HG03159 (cell line): ENCODE measurements at regions not wholly inside any gene's neighbourhood (a gene's known extent, or its start where the extent isn't known, plus 50 kb on each side); places are given as distances from the start of the nearest gene placed in this dataset.

Source experiments
- ATAC-seq: cut with Tn5 transposase; IDR thresholded peaks from one replicate; pipeline ENCODE4 v1.9.1; 2021; ENCODE audit warnings: mild to moderate bottlenecking, moderate library complexity; ENCODE audit not compliant: unreplicated experiment

DNA sequence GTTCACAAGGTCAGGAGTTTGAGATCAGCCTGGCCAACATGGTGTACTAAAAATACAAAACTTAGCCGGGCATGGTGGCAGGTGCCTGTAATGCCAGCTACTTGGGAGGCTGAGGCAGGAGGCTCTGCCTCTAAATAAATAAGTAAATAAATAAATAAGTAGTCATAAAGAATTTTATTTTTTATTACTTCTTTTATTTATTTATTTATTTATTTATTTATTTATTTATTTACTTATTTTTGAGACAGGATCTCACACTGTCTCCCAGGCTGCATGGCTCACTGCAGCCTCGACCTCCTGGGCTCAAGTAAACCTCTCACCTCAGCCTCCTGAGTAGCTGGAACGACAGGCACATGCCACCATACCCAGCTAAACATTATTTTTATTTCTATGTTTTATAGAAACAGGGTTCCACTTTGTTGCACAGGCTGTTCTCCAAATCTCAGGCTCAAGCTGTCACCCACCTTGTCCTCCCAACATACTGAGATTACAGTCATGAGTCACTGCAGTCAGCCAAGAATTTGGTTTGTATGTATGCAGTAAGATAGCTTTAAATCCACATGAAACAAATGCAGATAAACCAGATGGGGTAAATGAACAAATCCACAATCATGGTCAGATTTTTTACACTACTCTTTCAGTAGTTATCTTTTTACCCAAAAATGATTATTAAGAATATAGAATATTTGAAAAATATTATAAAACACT is 523.3 kb upstream of the RGS18 start:
- ATAC-seq, result no peak

DNA sequence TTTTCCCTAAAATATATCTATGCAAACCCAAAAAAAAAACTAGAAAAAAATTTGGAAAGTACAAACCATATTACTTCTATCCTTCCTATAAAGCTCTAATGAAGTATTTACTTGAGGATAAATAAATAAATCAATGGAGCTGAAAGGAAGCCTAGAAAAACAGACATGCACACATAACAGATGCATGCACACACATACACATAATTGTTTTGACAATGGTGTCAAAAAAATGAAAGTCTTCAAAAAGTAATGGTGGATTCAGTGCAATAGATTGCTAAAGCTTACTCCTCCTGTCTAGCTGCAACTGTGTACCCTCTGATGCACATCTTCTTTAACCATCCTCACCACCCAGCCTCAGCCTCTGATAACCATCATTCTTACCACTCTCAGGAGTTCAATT is 521.9 kb upstream of the RGS18 start:
- no peak for ATAC-seq

GRCh38 chr1:191641420-191642260 is 516.6 kb upstream of the RGS18 start:
- no peak for ATAC-seq

DNA sequence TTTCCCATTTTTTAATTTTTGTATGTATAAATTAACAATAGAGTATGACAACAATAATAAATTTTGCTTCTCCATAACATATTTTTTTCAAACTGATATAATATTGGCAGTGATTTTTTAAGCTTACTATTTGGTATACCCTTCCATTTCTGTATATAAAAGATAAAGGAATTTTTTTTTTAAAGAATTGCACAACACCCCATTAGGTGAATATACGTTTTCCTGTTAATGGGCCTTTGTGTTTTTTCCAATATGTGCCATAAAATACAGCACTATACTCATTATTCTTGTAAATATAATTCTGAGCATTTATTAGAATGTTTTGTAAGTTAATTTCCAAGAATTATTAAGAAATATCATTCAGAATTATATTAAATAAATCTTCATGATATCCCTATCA is 515.2 kb upstream of the RGS18 start:
- ATAC-seq, result no peak

GRCh38 chr1:191648939-191649338 is 509.3 kb upstream of the RGS18 start:
- ATAC-seq, result no peak

- no peak for ATAC-seq
These were observed 496.2 kb upstream of the RGS18 start for GRCh38 chr1:191662051-191662450.

GRCh38 chr1:191662746-191663145 is 495.5 kb upstream of the RGS18 start:
- no peak for ATAC-seq

GRCh38 chr1:191668525-191668924 is 489.7 kb upstream of the RGS18 start:
- no peak for ATAC-seq

- ATAC-seq, result no peak
These were observed 488.6 kb upstream of the RGS18 start for GRCh38 chr1:191669629-191670028.

DNA sequence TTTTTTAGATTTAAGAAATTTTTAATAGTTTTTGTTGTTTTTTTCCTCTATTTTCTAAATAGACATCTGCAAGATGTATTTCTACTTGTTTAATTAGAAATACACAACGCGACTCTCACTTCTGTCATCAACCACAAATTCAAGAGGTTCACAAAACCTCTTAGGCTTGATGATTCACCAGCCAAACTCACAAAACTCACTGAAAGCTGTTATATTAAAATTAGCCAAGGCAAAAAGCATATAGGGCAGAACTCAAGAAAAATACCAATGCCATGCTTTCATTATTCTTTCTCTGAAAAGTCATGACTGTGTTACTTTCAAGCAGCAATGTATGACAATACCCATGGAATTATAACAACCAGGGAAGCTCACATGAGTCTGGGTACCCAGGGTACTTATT is 487.0 kb upstream of the RGS18 start:
- ATAC-seq, result no peak

GRCh38 chr1:191674626-191675179 is 483.6 kb upstream of the RGS18 start:
- ATAC-seq, result no peak

DNA sequence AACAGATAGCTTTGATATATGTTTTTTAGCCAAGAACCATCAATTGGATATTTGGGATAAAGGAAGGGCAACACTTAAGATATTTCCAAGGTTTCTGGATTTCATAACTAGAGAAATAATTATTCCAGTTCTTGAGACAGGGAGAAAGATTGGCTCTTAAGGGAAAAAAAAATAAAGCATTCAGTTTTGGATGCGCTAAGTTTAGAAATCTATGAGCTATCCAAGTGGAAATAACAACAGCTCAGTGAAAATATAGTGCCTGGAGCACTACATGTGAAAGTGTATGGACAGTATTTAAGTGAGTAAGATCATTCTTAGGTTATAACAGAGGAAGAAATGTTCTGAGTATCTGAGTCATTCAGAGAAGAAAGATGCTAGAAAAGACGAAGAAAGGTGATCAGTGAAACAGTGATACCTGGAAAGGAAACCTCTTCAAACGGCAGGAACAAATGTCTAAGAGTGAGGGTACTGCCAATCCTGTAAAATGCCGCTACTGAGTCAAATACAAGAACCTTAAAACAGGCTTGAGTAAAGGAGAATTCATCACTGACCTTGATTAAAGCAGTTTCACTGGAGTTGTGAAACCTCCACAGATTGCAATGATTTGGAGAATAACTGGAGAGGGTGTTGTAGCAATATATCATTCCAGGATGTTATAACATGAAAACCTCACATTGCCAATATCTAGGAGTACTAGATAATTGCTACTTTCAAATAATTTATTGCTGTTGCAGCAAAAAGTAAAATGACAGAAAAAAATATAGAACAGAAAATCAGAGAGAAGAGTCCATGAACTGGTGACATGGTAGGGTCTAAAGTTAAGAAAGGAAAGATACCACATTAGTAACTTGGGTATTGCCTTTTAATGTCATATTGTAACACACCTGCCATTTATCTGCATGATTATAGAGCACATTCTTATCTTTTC is 482.1 kb upstream of the RGS18 start:
- ATAC-seq, result no peak

GRCh38 chr1:191685669-191686068 is 472.6 kb upstream of the RGS18 start:
- ATAC-seq, result no peak

DNA sequence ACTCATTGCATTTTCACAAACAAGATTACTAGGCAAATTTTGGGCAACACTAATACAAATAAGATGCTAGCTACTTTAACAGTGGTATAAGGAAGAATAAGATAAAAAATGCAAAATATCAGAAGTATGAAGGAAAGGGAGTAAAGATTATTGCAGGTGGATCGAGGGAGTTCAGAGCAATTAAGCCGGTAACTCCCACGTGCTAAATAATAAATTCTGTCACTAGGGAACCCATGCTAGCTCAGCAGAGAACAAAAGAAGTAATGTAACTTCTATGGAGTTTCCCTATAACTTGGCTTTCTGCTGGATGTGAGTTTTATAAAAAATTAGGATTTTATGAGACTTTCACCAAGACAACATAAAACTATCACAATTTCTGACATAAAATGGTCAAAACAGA is 470.5 kb upstream of the RGS18 start:
- ATAC-seq, result no peak

- ATAC-seq, result no peak
These were observed 467.3 kb upstream of the RGS18 start for GRCh38 chr1:191690931-191691330.

GRCh38 chr1:191693797-191694196 is 464.5 kb upstream of the RGS18 start:
- ATAC-seq, result no peak

DNA sequence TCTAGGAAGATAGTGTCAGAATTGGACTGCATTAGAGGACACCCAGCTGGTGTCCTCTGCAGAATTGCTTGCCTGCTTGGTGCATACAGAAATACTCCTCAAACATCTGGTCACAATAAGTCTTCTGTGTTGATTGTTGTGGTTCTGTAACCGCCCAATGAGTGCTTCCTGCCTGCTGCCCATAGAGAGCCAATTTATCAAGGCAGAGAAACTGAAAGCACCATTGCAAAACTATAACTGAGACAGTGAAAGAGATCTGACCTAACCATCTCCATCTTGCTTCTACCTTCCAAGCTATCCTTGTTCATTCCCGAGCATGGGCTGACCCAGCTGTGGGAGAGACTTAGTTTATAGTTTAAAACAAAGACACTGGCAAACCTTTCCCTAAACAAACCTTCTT is 462.4 kb upstream of the RGS18 start:
- ATAC-seq, result peak; percentile 90

GRCh38 chr1:191696354-191696753 is 461.9 kb upstream of the RGS18 start:
- ATAC-seq, result no peak

- ATAC-seq, result no peak
These were observed 460.7 kb upstream of the RGS18 start for GRCh38 chr1:191697556-191697955.

- ATAC-seq, result no peak
These were observed 460.0 kb upstream of the RGS18 start for GRCh38 chr1:191698246-191698645.

GRCh38 chr1:191699343-191699742 is 458.9 kb upstream of the RGS18 start:
- no peak for ATAC-seq
